Daoy (cell line): ENCODE measurements at regions not wholly inside any gene's neighbourhood (a gene's known extent, or its start where the extent isn't known, plus 50 kb on each side); places are given as distances from the start of the nearest gene placed in this dataset.

Experiments
- DNase-seq: peaks from one replicate; pipeline ENCODE4 v3.0.0-alpha.2; 2015; ENCODE audit warnings: low read depth

DNA sequence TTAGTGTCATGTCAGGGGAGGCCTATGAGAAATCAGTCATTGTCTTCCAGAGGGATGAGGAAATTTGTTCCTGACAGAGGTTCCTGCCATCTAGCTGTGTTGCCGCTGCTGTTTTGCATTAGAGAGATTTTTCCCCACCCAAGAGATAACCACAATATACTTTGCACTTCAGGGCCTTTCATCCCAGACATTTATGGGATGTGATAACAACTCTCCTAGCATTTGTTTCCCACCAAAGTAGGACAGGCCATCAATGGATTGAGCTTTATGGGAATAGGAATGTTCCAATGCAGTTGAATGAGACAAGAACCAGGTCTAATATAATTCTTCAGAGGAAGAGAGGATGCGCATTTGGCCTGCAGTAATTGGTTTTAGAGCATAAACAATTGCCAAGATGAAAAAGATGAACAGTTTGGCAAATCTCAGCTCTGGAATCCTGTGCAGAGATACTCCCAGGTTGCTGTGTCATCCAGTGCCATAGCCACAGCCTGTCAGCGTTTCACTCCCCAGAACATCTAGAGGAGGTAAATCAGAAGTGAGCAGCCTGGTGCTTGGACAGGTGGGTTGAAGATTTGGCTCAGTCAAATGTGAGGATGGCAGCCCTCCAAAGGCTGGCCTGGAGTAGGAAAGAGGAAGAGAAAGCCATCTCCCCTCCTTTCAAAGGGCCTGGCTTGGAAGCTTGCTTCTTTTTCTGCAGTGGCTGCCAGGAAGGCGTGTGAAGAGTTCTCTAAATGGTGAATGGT is 93.7 kb upstream of the SETBP1 start:
- no peak for DNase-seq

DNA sequence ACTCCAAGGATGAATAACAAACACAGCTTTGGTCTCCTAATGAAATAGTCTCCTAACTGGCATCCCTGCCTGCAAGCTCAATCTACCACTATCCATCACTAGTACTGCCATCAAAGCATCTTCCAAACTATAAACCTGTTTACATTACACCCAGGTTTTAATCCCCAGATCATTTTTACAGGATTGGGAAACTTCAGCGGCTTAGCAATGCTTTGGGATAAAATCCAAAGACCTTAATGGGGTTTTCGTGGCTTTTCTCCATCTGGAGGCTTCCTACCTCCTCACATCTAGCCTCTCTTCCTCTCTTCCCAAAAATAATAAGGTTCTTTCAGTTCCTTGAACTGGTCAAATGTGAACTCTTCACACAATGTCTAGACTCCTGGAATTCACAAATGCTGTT is 92.2 kb upstream of the SETBP1 start:
- no peak for DNase-seq

DNA sequence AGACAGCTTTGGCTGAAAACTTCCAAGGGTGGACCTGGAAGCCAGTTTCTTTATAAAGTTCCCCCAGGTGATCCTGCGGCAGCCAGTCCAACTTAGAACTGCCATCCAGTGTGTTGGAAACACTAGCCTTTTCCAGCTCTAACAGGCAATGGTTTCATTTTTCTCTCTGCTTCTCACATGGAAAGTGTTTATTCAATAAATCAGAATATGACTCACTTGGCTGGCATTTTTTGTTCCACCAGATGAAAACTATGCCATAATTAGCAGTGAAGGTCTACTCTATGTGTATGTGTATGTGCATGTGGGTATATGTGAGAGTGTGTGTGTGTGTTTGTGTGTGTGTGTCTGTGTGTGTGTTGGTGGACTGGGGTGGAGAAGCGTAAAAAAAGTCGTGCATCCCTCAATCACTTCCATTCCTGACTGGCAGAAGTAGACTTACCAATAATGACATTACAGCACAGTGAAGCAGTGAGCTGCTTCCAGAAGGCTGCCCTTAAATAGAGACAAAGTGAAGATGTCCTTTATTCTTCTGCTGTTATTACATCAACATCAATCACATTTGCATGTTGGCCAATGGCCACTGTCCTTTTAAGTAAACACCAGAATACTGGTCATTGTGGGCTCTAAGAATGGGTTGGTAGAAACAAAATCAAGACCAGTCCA is 90.9 kb upstream of the SETBP1 start:
- DNase-seq: peak; percentile 60

DNA sequence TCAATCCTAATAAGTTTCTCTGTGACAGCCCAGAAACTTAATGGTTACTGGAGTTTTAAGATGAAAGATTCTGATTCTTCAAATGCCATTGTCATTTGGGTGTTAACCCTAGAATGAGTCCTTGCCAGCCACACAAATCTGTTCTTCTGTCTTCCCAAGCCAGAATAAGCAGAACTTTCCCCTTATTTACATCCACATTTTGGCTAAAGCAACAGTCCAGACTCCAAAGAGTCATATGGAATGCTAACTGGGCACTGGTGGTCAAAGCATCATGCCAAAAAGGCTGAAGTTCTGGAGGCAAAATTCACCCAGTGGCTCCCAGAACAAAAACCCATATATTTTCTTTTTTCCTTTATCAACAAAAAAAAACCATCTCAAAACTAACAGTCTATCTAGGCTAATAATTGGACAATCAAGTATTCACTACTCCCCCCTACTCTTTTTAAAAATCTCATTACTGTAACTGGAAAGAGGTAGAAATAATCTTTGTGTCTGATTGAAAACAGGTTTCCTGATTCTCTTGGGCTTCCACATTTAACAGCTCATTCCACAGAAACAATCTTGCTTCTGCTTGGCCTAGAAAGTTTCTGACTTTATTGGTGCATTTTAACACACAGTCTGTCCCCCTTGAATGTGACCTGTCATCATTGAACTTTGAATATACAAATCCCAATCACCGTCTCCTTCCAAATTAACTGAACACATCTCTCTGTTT is 89.6 kb upstream of the SETBP1 start:
- DNase-seq: no peak

DNA sequence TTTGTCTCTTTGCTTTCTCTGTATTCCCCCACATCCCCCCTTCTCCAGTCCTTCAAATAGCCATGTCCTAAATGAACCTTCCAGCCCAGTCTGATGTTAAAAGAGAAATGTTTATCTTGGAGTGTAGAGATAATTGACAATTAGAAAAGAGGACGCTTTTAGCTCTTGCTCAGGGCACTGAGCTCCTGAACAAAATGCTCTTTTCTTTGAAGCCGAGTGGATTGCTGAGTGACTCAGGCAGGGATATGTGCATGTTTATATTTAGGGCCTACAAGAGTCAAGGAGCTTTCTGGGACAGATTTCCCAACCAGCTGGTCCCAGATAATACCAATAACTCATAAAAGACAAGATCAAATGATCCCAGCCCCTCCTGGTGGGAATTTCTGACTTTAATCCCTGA is 88.0 kb upstream of the SETBP1 start:
- DNase-seq: no peak

DNA sequence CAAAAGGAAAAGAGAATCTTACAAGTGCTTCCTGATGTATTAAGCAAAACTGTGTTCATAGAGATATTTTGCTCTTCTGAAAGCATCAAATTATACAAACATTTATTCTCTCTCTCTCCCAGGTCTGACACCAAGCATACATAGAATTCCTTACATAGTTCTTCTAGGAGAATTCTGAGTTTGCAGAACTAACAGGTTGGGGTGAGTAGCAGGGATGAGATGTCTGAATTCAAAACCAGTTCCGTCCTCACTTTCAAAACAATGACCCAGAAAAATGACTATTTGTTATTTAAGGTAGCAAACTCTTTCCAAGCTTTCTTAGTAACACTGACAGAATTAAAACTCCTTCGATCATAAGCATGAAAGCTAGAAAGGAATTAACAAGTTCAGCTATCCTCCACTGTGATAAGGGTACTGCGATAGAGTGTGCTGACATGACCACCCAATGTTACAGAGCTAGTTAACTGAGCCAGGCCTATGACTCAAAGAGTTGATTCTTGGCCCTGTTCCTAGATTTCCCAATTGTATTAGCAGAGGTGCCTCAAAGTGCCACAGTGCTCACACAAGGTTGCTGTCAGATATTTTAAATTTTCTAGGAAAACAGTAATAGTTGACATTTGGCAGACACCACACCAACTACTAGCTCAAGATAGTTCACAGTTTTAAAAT is 85.8 kb upstream of the SETBP1 start:
- peak; percentile 59 for DNase-seq

DNA sequence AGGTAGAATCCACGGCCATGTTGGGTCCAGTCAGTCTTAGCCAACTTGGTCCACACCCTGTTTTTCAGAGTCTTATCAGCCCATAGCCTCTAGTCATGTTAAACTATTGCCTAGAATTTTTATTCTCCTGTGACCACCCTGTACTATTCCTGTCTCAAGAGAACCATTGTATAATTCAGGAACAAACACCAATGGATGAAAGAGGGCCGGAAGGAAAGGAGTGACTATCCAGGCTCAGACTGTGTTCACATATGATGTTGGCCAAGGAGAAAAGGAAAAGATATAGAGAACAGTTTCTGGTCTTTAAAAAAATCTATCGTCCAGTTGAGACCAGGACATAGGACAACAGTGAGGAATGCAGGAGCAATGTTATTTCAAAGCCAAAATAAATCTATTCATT is 82.9 kb upstream of the SETBP1 start:
- no peak for DNase-seq

DNA sequence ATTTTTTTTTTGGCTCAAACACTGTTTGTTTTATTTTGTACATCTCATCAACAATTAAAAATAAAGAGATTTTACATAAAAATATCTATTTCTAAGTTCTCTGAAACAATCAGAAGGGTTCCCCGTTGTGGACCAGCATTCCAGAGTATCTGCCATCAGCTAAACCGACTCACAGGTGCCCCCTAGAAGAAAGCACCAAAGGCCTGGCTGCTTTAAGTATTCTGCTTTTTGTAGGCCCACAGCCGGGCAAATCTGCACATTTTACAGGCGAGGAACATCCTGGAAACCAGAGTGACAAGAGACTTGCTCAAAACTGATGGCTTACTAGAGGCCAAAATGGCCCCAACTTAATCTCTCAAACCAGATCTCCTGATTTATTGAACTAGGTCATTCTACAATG is 82.2 kb upstream of the SETBP1 start:
- no peak for DNase-seq

DNA sequence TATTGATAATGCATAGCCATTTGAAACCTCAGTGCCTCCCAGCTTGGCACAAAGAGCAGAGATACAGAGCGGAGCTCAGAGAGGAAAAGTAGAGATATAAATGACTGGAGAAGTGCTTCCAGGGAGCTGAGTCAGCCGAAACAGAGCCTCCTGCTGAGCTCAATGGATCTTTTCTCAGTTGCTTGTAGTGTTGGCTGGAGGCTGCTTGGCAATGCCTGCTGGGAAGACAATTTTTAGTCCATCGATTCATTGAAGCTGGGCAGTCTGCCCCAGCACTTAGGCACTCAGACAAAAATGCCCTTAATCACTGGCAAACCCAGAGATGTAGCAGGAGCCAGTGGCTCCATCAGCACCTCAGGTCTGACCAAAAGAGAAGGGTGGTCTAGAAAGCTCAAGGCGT is 81.3 kb upstream of the SETBP1 start:
- peak; percentile 21 for DNase-seq

DNA sequence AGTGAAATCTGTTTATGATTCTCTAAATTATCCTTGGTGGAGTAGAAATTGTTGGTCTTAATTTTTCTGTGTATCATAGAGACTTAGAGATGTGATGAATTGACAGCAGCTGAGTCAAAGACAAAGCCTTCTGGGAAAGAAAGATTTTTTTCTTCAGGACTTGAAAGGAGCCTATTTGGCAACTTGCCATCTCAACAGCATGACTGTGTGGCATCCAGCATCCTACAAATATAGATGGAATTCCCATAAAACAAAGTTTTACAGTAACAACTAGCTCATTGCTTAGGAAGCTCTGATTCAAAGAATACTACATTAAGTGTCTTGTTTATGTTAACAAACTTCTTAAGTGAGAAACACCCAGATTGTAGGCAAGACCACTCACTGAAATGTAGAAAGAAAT is 79.2 kb upstream of the SETBP1 start:
- peak; percentile 45 for DNase-seq

DNA sequence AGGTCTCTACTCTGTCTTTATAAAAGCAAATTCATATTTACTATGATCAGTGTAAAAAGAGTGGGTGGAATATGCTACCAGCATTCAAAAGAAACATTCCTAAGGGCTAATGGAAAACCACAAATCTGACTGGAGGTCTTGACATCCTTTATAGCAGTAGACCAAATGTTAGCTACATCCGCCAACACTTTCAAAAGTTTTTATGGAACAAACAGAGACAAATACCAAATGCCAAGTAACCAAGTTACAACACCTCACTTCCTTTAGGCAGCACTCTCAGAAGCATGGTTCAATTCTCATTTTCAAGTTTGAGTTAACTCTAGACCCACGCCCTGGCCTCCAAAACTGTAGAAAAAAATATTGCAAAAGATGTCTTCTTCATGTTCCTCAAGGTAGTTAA is 78.3 kb upstream of the SETBP1 start:
- no peak for DNase-seq

DNA sequence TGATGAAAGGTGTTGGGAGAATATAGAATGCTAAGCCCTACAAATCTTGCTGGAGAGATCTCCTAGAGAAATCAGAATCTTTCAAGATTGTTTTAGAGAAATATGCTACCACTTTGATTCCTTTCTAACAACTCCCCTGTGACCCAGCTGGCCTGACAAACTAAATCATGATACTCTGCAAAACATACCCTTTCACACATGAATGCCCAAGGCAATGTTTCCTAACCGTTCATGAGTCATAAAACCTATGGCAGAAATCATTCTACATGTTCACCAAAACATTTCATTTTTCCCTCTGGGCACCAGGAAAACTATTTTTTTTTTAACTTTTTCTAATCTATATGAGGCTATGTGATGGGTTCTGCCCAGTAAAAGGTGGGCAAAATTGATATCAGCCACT is 77.8 kb upstream of the SETBP1 start:
- peak; percentile 49 for DNase-seq

DNA sequence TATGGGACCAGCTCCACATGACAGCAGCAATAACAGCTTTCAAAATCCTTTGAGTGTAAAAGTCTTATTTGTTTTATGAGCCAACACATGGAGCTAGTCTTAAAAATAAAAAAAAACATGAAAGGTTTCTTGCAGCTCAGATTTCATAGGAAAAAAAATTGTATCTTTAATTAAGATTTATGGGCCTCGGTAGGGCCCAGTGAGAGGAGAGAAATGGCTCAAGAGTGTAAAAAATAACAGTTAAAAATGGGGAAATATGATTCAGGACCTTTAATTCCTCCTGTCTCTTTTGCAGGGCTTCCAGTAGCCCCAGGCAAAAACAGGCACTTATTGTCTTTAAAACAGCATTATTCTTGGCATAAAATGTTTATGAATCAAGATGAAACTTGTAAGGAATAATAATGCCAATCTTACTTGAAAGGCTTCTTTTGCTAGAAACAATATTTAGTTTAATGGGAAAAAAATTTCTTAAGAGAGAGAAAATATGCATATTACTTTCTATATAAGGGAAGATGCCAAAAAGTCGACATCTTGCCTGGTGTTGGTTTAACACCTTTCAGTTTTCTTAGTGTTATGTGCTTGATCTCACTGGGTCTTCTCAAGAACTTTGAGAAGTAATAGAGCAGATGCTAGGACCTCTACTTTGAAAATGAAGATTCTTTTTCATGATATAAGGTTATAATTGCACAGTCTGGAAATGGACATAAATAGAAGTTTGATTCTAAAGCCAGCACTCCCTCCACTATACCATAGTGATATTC is 71.3 kb upstream of the SETBP1 start:
- no peak for DNase-seq

DNA sequence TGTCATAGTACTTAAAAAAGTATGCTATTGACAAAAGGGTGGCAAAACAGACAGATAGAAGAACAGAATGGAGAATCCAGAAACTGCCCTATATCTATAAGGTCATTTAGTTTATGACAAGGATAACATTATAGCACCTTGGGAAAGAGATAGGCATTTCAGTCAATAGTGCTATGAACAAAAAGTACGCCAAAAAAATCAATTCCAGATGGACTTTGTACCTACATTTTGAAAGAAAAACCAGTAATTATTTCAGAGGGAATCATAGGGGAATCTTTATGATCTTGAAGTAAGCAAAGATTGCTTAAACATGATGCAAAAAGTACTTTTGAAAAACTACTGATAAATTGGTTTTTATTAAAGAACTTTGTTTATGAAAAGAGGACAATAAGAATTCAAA is 59.9 kb upstream of the SETBP1 start:
- DNase-seq: no peak

DNA sequence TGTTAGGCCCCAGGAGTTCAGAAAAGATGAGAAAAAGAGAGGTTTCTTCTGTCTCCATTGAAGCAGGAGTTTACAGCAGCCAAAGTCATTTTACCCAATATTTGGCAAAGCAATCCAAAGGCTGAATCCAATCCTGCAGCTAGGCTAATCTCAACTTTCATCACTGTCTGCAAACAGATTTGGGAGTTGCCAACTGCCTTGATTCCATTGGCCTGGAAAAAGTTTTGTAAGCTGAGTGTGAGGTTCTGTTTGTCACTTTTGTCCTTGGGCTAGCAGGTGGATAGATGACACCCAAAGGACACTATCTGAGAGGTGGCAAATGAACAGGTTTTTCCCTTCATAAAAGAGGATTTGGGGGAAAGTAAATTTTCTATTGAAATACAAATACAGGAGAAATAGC is 56.6 kb upstream of the SETBP1 start:
- DNase-seq: no peak

DNA sequence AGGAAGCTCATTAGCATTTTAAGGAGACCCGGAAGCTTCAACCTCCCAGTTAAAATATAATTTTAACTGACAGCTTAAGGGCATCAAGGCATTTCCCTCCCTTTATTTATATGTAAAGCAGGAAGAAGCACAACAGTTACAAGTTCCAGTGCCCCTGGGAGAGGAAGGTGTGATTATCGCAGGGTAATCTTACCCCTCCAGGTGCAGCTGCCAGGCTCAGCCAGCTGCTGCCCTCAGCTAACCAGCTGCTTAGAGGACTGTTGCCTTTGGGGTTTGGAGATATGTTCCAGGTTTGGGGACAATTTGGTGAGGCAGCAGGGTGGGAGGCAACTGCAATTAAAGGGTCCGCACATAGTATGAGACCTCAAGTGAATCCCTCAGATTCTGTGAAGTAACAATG is 55.3 kb upstream of the SETBP1 start:
- no peak for DNase-seq

DNA sequence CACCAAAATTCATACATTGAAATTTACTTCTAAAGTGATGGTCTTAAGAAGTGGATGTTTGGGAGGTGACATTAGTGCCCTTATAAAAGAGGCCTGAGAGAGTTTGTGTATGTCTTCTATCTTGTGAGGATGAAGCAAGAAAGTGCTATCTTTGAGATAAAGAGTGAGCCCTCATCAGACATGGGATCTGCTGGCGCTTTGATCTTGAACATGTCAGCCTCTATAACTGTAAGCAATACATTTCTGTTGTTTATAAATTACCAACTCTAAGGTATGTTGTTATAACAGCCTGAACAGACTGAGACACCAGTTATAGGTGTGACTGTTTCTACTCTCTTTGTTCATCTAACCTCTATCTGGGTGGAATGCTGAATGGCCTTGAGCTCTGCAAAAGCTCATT is 54.5 kb upstream of the SETBP1 start:
- no peak for DNase-seq

DNA sequence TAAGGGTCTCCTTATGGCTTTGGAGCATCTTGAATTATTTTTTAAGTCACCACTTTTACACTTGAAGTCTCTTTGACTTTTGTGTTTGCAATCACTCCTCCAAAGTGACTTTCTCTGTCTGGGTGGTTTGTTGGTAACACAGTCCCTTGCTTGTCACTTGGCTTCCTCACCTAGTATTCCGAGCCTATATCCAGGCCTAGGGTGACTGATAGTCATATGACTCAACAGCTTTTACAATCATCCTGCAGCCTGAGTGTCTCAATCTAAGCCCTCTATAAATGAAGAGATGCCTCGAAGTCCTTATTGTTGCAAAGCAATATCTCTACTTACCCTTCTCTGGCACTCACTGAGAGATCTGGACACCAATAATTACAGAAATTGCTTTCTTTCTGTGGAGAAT is 53.9 kb upstream of the SETBP1 start:
- no peak for DNase-seq

DNA sequence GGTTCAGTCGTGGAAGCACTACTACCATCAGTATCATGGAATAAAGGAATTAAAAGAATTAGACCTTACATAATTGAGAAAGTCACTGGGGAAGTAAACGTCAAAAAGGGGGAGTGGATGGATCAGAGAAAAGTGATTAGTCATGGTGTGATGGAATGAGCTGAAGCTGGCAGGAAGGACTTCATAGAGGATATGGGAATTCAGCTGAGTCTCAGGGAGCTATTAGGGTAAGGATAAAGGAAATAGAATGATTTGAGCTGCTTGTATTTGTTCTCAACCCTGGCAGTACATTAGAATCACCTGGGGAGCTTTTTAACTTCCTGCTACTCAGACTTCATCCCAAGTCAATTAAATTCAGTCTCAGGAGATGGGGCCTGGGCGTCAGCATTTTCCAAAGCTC is 53.4 kb upstream of the SETBP1 start:
- peak; percentile 15 for DNase-seq

DNA sequence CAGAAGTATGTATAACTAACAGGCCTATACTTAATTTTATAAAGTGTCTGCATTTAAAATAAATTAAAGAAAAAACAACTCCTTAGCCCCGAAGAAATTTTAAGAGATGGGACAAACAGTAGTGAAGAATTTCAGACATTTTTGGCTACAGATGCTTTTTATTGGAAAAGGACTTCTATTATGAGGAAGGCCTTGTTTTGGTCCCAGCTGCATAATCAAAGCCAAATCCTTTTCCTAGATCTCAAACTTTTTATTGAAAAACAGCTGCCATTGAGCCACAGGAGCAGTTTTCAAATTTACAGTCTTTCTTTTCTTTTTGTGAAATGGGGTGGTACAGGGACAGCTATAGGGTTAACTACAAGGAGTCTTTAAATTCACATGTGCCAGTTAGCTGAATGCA is 51.3 kb upstream of the SETBP1 start:
- no peak for DNase-seq

DNA sequence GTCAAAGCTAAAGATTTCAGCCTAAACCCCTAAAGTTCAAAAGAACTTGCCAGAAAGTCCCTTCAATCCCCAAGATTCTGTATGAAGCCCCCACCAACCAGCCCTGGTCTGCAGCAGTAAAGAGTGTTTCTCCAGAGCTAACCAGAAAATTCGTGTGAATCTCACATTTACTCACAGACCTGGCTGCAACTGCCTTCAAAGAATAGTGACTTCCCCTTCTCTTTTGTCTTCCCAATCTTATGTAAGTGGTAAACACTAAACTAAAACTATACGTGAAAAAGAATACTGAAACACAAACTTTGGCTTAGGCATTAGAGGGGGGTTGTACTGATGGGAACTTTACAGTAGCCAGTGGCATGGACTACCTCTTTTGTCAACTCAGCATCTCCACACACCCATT is 50.6 kb upstream of the SETBP1 start:
- no peak for DNase-seq
